CD4-positive, alpha-beta T cell treated with Interleukin-4 for 1 hour (primary cell): ENCODE measurements at regions not wholly inside any gene's neighbourhood (a gene's known extent, or its start where the extent isn't known, plus 50 kb on each side); places are given as distances from the start of the nearest gene placed in this dataset.

ENCODE experiments used
- DNase-seq, 2 donors: peaks; one replicate each; pipeline ENCODE4 v3.0.0-alpha.2; 2020 to 2022

- DNase-seq = no peak
Observed at GRCh38 chr22:49048591-49048990, 779.1 kb downstream of the BRD1 start.

- no peak for DNase-seq
Observed at GRCh38 chr22:49047447-49047846, 780.2 kb downstream of the BRD1 start.

DNA sequence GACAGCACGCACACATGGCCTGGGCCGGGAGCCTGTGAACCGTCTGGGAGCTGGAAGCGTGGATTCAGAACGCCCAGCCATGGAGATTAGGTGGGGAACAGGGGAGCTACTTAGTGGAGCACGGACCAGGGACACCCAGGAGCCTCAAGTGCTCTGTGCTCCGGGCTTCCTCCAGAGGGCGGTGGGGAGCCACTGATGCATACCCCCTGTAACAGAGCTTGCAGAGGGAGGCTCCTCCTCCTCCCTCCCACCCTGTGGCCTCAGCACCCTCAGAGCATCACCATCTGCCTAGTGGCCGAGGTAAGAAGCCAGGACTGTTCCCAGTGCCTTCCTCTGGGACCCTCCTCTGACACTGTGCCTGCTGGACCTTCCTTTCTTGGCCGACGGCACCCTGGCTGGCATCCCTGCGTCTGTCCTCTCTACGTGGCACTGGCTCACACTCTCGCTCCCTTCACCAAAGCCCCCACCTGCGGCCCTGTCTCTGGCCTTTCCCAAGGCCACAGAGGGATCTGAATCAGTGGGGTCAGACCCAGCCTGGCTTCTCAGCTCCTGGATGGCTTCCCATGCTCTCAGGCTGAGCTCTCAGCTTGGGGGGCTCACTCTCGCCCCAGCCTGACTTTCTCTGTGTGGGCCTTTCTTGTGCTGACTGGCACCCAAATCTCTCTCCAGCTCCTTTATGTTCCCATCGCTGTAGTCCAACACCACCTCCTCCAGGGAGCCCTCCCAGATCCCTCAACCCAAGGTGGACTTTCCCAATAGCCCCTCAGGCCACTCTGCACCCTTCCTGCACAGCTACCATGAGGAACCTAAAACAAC is 780.9 kb downstream of the BRD1 start:
- DNase-seq = peak in 1 of 2 donors; percentile 5

DNA sequence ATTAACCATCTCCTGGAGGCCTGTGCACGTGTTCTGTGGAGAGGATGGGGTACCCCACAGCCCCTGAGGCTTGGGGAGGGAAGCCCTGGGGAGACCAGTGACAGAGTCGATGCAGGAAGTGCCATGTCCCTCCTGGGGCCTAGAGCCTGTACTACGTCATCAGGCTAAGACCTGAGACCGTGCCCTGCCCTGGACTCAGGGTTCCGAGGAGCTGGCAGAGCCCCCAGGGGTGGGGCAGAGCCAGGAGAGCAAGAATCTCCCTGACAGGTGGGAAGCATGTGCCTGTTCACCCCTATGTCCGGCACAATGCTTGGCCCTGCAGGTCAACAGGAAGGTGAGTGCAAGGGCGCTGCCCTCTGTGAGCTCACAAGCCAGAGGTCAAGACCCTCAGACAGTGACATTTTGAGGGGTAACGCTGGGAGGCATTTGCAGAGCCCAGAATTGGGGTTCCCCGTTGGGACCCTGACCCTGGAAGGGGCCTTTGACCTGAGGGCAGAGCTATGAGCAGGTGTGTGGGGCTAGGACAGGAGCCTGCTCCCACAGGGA is 781.6 kb downstream of the BRD1 start:
- no peak for DNase-seq

- DNase-seq = no peak
Observed at GRCh38 chr22:49045276-49045675, 782.4 kb downstream of the BRD1 start.

- DNase-seq = no peak
Observed at GRCh38 chr22:49044776-49045175, 782.9 kb downstream of the BRD1 start.

GRCh38 chr22:49044091-49044490 is 783.6 kb downstream of the BRD1 start:
- no peak for DNase-seq

DNA sequence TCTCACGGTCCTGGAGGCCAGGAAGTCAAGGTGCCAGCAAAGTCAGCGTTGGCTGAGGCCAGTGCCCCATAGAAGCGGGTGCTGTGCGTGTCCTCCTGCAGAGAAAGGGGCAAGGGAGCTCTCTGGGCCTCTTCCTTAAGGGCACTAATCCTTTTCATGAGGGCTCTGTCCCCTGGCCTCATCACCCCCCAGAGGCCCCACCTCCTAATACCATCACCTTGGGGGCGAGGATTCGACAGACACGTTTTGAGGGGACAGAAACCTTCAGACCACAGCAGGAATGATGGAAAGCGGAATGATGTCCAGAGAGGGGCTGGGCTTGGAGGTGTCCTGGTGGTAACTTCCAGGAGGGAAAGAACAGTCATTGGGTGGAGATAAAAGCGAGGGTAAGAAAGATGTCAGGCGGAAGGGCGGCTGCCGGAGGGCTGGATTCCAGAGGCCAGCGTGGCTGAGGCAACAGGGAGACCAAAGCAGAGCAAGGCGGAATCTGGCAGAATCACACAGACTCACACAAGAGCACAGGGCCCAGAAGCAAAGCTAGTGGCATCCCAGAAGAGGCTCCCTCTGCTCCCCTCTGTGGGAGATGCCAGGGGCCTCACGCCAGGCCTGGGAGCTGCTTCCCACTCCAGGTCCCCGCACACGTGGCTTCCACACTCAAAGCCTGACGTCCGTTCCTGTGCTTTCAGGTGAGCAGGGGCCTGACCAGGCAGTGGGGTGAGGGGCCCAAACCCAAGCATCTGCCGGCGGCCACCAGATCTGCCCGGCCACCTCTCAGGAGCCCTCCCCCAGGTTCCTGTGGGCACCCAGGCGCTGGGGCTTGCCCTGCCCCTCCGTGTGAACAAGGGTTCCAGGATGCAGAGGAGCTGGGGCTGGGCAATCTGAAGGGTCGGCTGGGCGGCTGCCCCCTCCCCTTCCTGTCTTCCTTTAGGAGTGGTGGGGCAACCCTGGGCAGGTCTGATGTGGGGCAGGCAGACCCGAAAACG is 784.5 kb downstream of the BRD1 start:
- DNase-seq = no peak

DNA sequence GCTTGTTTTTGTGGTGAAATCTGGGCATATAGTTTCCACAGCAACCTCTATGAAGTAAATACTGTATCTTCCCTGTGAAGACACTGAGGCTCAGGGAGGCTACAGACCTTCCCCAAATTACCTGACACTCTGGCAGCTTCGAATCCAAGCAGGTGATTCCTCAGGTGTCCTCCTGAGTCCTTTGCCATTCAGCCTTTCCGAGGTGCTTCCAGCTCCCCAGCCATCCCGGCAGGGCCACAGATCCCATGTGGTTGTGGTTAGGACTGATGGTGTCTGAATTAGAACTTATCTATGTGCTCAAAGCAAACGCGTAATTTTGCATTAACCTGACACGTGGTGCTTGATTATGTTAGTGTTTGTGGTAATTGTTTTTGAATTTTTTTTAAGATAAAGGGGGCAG is 785.6 kb downstream of the BRD1 start:
- no peak for DNase-seq

DNA sequence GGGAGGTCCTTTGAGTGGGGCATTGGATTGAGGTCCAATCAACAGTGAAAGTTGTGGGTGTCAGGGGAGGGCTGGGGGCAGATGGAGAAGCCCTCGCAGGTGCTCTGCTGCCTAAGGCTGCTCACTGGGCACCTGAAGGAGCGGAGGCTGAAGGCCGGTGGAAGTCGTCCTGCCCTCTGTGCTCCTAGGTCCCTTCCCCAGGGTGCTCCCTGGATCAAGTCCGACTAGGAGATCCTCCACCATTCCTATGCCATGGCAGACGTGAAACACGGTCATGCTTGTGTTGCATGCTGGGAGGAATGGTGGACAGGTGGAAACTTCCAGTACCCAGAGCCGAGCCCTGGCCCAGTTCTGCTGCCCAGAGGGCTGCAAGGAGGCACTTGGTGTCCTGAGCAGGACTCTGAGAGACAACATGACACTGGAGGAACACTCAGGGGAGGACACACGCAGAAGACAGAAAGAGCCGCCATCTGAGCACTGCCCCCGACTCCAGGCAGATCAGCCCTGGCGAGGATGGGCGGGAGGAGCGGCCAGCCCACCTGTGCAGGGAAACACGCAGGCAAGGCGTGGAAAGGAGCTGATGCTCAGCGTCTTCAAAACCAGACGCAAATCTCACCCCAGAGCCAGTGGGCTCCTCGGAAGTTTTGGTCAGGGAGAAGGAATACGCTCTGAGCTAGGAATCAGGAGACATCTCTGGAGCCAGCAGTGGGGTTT is 786.8 kb downstream of the BRD1 start:
- no peak for DNase-seq

DNA sequence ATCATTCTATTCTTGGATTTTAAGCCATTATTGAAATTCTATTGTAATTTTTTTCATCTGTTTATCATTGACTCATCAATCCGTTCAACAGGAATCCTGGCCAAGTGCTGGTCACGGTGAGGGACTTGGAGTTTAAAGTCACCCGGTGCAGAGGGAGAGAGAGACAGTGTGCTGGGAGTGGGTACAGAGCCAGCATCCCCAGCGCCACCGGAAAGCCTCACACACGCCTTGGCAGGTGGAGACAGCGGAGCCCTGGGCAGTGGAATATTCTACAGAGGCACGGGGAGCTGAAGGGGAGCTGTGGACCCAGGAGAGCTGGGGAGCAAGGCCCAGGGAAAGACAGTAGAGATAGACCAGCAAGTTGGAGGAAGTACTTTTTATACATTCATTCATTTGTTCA is 787.6 kb downstream of the BRD1 start:
- DNase-seq = no peak

DNA sequence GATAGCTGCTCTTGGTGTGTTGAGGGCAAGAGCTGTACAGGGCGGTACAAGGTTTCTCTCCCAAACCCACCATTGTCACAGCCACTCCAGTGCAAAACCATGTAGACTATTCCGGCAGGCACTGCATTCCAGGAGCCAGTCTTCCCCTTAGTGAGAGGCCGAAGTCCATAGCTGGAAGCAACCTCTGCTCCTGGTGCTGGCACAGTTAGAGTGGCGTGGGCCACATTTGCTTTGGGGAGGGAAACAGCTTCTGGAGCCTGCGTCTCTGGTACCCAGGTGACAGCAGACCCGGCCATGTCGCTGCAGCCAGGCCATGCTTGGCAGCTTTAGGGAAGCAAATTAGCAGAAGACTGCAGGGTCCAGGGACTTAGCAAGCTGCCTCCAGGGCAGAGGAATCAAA is 788.0 kb downstream of the BRD1 start:
- DNase-seq = no peak

DNA sequence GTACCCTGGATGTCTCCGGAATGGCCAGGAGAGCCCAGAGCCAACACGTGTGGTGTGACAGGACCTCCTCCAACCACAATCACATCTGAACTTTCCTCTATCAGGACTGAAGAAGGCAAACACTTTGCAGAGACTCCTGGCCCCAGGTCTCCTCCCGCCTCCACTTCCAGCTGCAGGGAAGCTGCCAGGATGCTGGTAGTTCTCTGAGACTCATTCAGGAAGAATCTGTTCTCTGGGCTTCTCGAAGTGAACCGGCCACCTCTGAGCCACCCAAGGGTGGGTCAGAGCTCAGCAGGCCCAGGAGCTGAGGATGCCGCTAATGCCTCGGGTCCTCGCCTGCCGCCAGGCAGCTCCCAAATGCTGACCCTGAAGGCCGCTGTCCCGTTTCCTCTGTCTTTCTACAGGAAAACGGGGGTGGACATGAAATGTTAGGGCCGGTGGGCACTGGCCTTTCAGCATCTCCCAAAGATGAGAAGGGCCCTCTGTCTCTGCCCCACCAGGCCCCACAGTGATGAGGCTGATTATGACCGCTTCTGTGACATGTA is 789.9 kb downstream of the BRD1 start:
- DNase-seq = no peak

- DNase-seq = no peak
Observed at GRCh38 chr22:49036513-49036912, 791.2 kb downstream of the BRD1 start.

GRCh38 chr22:49035818-49036457 is 791.7 kb downstream of the BRD1 start:
- DNase-seq = no peak

DNA sequence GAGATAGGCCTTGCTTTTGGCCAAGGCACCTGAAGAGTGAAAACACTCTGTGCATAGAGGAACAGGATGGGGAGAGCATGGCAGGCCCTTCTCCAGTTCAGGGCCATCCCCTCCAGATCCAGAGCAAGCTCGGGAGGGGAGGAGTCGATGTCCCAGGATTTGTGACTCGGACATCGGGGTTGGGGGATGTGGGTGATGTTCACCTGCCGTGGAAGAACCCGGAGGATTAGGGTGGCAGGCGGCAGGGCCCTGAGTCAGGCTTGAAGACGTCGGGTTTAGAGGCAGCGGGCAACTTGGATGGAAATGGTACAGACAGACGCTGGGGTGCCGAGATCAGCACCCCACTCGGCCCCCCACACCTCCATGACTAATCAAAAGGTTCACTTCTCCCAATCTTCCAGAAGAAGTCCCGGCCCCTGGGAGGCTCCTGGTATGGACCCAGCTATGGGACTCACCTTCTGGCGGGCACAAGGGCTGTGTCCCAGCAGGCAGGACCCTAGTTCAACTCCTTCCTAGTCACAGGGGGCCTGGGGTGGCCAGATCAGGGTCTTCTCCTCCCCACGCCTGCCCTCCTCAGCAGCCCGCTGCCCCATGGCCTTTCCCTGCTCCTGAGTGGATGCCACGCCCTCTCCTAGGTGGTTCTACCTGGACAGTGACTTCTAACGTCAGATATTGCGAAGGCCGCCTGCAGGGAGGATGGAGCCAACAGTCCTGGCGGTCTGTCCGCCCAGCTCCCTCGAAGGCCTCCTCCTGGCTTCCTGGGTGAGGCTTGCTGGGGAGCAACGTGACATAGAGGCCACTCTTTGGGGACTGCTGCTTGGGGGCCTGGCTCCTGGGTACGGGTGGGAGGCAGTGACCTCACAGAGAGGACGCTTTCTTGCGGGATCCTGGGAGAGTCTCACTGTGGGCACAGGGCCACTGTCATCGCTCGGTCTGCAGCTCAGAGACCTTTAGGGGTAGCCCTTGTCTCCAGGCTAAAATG is 792.5 kb downstream of the BRD1 start:
- no peak for DNase-seq

DNA sequence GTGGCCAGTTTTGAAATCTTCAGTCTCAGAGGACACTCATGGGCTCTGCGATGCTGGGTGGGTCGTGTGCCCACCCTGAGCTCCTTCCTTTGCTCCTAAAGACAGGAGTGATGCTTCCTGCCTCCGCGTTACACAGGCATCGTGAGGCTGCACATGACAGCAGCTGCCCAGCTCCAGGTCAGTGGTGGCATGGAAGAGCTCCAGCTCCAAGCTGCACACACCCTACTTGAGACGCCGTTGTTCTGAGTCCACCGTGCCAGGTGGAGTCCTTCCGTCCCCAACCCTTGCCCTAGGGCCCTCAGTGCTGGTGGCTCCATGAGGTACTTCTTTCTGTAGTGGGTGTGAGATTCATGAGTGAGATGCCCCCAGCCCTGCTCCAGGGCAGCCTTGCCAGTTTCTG is 794.1 kb downstream of the BRD1 start:
- no peak for DNase-seq

GRCh38 chr22:49032821-49033220 is 794.9 kb downstream of the BRD1 start:
- no peak for DNase-seq

- no peak for DNase-seq
Observed at GRCh38 chr22:49031746-49032330, 795.8 kb downstream of the BRD1 start.

- DNase-seq = no peak
Observed at GRCh38 chr22:49028111-49028510, 799.6 kb downstream of the BRD1 start.

- DNase-seq = no peak
Observed at GRCh38 chr22:49027368-49027670, 800.4 kb downstream of the BRD1 start.
